OCI-LY3 (cell line): ENCODE measurements at regions not wholly inside any gene's neighbourhood (a gene's known extent, or its start where the extent isn't known, plus 50 kb on each side); places are given as distances from the start of the nearest gene placed in this dataset.
"Not testable (repeated sequence)": the region's sequence is repeated elsewhere in the genome, so short reads cannot be mapped to it uniquely, and the experiment has no call there.

ENCODE experiments used
- H2AFZ ChIP-seq: fragments of 200-600, 300-600 bp; shearing (Covaris generic); 2 replicates; pipeline ENCODE4 v1.6.0; 2014; ENCODE audit warnings: antibody characterized with exemption, low read depth, low read length
- H3K27ac ChIP-seq: fragments of 200-600, 300-600 bp; sonication (generic); 2 replicates; pipeline ENCODE4 v1.5.1; 2014; ENCODE audit warnings: mild to moderate bottlenecking, low read length, moderate library complexity, mixed read lengths
- H3K27me3 ChIP-seq: fragments of 200-600, 300-600 bp; sonication (generic); 2 replicates; pipeline ENCODE4 v1.6.1; 2014; ENCODE audit warnings: low read depth, low read length, mixed read lengths
- H3K36me3 ChIP-seq: fragments of 200-600, 300-600 bp; sonication (generic); replicated peaks from 2 replicates; pipeline ENCODE3; 2014; ENCODE audit warnings: low read depth, low read length, mixed read lengths
- H3K4me1 ChIP-seq: fragments of 300-600, 200-600 bp; sonication (generic); 2 replicates; pipeline ENCODE4 v1.6.1; 2014; ENCODE audit warnings: low read length, mixed read lengths
- H3K4me2 ChIP-seq: fragments of 200-600, 300-600 bp; sonication (generic); 2 replicates; pipeline ENCODE4 v1.6.1; 2014; ENCODE audit warnings: low read length, mixed read lengths
- H3K4me3 ChIP-seq: fragments of 300-600, 200-600 bp; sonication (generic); 2 replicates; pipeline ENCODE4 v1.5.1; 2014; ENCODE audit warnings: antibody characterized with exemption, mild to moderate bottlenecking, low read length, moderate library complexity
- H3K79me2 ChIP-seq: fragments of 300-600, 200-600 bp; shearing (Covaris generic); 2 replicates; pipeline ENCODE4 v1.6.1; 2014; ENCODE audit warnings: mild to moderate bottlenecking, low read length, mixed read lengths
- H3K9ac ChIP-seq: fragments of 300-600, 200-600 bp; shearing (Covaris generic); 2 replicates; pipeline ENCODE4 v1.6.0; 2014; ENCODE audit warnings: mild to moderate bottlenecking, low read length, moderate library complexity
- H3K9me3 ChIP-seq: fragments of 200-600, 300-600 bp; shearing (Covaris generic); 2 replicates; pipeline ENCODE4 v1.6.1; 2014; ENCODE audit warnings: low read length, mixed read lengths; ENCODE audit not compliant: insufficient read depth
- H4K20me1 ChIP-seq: fragments of 200-600, 300-600 bp; sonication (generic); 2 replicates; pipeline ENCODE4 v1.6.1; 2016; ENCODE audit warnings: low read length, mixed read lengths; ENCODE audit not compliant: insufficient read depth
- EZH2phosphoT487 ChIP-seq: fragments of 200-600 bp; shearing (Covaris generic); IDR thresholded peaks from 2 replicates; pipeline ENCODE4 v1.6.1; 2018; ENCODE audit warnings: antibody characterized with exemption, mixed run types, low read depth
- TF ChIP-seq, protein P1 (sequence below): fragments of 200-600, 300-600 bp; sonication (generic); IDR thresholded peaks from 2 replicates; pipeline ENCODE4 v1.5.1; 2014; ENCODE audit warnings: antibody characterized with exemption, low read length, low read depth

GRCh38 chr5:79924936-79925893 lies 65.8 kb downstream of the MTX3 start:
- TF ChIP-seq EZH2phosphoT487, result no peak
- TF ChIP-seq, protein P1, sequence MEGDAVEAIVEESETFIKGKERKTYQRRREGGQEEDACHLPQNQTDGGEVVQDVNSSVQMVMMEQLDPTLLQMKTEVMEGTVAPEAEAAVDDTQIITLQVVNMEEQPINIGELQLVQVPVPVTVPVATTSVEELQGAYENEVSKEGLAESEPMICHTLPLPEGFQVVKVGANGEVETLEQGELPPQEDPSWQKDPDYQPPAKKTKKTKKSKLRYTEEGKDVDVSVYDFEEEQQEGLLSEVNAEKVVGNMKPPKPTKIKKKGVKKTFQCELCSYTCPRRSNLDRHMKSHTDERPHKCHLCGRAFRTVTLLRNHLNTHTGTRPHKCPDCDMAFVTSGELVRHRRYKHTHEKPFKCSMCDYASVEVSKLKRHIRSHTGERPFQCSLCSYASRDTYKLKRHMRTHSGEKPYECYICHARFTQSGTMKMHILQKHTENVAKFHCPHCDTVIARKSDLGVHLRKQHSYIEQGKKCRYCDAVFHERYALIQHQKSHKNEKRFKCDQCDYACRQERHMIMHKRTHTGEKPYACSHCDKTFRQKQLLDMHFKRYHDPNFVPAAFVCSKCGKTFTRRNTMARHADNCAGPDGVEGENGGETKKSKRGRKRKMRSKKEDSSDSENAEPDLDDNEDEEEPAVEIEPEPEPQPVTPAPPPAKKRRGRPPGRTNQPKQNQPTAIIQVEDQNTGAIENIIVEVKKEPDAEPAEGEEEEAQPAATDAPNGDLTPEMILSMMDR, result peak; percentile 20
- Histone ChIP-seq H3K36me3 (no peaks in the 10 kb centered on the region), H3K9me3 (no peaks in the 10 kb centered on the region), H4K20me1 (no peaks in the 10 kb centered on the region), H3K79me2 (no peaks in the 10 kb centered on the region), H3K4me2 (no peak overlapping the region), H3K4me3 (no peak overlapping the region), H3K9ac (no peak overlapping the region), H2AFZ (no peak overlapping the region), H3K27me3 (peaks cover 4% of the 10 kb centered on the region; the same call in 1 of the 2 replicates), H3K27ac (no peak overlapping the region), H3K4me1 (no peaks in the 10 kb centered on the region)

- H3K4me1 ChIP-seq, result no peaks in the 10 kb centered on the region
- TF ChIP-seq, protein P1, result no peak
- no peak for TF ChIP-seq EZH2phosphoT487
- H3K9ac ChIP-seq, result no peak overlapping the region
Observed at GRCh38 chr5:79923431-79923830, 67.6 kb downstream of the MTX3 start.

GRCh38 chr5:79922626-79923025 lies 68.4 kb downstream of the MTX3 start:
- no peaks in the 10 kb centered on the region for H3K9me3 ChIP-seq
- H3K4me1 ChIP-seq, result no peaks in the 10 kb centered on the region
- no peak overlapping the region for H3K27ac ChIP-seq
- no peak overlapping the region for H2AFZ ChIP-seq
- H3K4me3 ChIP-seq, result no peak overlapping the region
- H3K4me2 ChIP-seq, result no peak overlapping the region
- H3K27me3 ChIP-seq, result peaks cover 4% of the 10 kb centered on the region; the same call in 1 of the 2 replicates
- H3K9ac ChIP-seq, result no peak overlapping the region
- no peaks in the 10 kb centered on the region for H3K36me3 ChIP-seq
- H4K20me1 ChIP-seq, result no peaks in the 10 kb centered on the region
- no peaks in the 10 kb centered on the region for H3K79me2 ChIP-seq
- TF ChIP-seq, protein P1, result no peak
- TF ChIP-seq EZH2phosphoT487, result no peak

More at GRCh38 chr5:79923431-79923830, 67.6 kb downstream of the MTX3 start:
- H2AFZ ChIP-seq, result no peak overlapping the region
- H3K4me3 ChIP-seq, result no peak overlapping the region
- no peak overlapping the region for H3K4me2 ChIP-seq
- peaks cover 4% of the 10 kb centered on the region; the same call in 1 of the 2 replicates for H3K27me3 ChIP-seq
- no peaks in the 10 kb centered on the region for H4K20me1 ChIP-seq
- H3K79me2 ChIP-seq, result no peaks in the 10 kb centered on the region
- no peaks in the 10 kb centered on the region for H3K36me3 ChIP-seq
- no peak overlapping the region for H3K27ac ChIP-seq
- no peaks in the 10 kb centered on the region for H3K9me3 ChIP-seq

GRCh38 chr5:79907452-79907851 lies 83.6 kb downstream of the MTX3 start:
- not testable (repeated sequence) for H3K9me3 ChIP-seq, H3K4me2 ChIP-seq, H2AFZ ChIP-seq, H3K9ac ChIP-seq, H3K27me3 ChIP-seq, H3K27ac ChIP-seq, H4K20me1 ChIP-seq, H3K79me2 ChIP-seq, H3K36me3 ChIP-seq, H3K4me1 ChIP-seq, H3K4me3 ChIP-seq

- H3K4me3 ChIP-seq, H3K9ac ChIP-seq, H3K4me1 ChIP-seq, H3K4me2 ChIP-seq, H3K9me3 ChIP-seq, H3K27ac ChIP-seq, H3K79me2 ChIP-seq, H4K20me1 ChIP-seq, H3K36me3 ChIP-seq, H2AFZ ChIP-seq, H3K27me3 ChIP-seq: not testable (repeated sequence)
Observed at GRCh38 chr5:79902571-79902970, 88.5 kb downstream of the MTX3 start.
